ENCODE measurements at regions not wholly inside any gene's neighbourhood (a gene's known extent, or its start where the extent isn't known, plus 50 kb on each side); places are given as distances from the start of the nearest gene placed in this dataset.
A peak's percentile ranks its signal among the peaks of the same experiment; 100 is the strongest.
"Not testable (repeated sequence)": the region's sequence is repeated elsewhere in the genome, so short reads cannot be mapped to it uniquely, and the experiment has no call there.

DNA sequence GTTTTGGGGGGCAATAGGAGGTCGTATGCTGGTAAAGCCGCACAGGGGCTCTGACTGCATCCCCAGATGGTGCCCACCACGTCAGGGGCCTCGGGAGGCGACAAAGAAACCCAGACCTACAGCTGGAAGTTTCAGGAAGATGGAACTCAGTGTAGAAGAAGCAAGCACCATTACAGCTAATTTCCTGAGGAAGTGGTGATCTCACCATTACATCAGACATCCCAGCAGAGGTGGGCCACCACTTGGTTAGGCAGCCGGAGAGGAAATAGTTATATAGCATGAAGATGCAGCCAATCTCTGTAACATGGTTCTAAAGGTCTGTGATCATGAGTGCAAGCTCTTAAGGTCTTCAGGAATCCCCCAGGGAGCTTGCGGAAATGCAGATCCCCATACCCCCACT lies 127.3 kb upstream of the PCBD1 start:
- DNase-seq (ENCODE audit: low read depth in 4 of 4, low spot score in 2 of 4): no peak

DNA sequence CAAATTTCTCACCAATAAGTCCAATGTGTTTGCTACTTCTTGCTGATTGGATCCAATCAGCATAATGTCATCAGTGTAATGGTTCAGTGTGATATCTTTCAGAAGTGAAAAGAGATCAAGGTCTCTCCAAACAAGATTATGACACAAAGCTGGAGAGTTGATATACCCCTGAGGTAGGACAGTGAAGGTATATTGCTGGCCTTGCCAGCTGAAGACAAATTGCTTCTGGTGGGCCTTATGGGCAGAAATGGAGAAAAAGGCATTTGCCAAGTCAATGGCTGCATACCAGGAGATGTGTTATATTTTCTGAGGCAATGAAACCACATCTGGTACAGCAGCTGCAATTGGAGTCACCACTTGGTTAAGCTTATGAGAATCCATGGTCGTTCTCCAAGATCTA lies 131.7 kb upstream of the PCBD1 start:
- DNase-seq (ENCODE audit: low read depth in 4 of 4, low spot score in 2 of 4): not testable (repeated sequence)

DNA sequence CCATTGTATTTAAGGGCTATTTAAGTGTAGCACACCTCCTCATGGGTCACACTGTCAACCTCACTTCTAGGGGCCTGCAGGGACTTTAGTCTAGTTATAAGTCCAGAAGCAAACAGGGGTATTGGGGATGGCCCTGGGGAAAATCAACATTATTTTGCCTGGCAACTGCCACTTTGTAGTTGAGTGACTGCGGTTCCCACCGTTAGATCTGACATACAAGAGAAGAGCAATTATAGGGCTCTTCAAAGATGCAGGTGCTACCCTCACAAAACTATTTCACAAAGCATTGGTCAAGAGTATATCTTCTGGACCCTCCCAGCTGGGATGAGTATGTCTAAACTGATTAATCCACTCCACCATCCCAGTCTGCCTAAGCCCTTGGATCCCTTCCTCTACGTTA lies 133.0 kb upstream of the PCBD1 start:
- DNase-seq (ENCODE audit: low read depth in 4 of 4, low spot score in 2 of 4): no peak

DNA sequence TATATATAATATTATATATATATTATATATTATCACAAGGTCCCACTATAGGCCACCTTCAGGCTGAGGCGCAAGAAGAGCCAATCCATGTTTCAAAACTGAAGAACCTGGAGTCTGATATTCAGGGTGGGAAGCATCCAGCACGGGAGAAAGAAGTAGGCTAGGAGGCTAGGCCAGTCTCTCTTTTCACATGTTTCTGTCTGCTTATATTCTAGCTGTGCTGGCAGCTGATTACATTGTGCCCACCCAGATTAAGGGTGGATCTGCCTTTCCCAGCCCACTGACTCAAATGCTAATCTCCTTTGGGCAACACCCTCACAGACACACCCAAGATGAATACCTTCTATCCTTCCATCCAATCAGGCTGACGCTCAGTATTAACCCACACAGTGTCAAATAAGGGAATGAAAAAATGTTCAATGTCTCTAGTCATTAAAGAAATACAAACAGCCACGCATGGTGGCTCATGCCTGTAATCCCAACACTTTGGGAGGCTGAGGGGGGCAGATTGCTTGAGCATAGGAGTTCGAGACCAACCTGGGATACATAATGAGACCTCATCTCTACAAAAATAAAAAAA lies 135.4 kb upstream of the PCBD1 start:
- DNase-seq (ENCODE audit: low read depth in 4 of 4, low spot score in 2 of 4): no peak

DNA sequence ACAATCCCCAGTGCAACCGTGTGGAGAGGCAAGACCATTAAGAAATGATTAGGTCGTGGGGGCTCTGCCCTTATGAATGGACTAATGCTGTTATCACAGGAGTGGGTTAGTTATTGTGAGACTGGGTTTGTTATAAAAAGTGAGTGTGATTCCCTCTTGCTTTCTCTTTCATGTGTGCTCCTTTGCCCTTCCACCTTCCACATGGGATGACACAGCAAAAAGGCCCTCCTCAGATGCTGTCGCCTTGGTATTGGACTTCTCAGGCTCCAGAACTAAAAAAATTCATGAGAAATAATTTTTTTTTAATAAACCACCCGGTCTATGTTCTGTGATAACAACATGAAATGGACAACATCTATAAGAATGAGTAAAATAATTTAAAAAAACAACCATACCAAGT lies 136.1 kb upstream of the PCBD1 start:
- DNase-seq (ENCODE audit: low read depth in 4 of 4, low spot score in 2 of 4): no peak

DNA sequence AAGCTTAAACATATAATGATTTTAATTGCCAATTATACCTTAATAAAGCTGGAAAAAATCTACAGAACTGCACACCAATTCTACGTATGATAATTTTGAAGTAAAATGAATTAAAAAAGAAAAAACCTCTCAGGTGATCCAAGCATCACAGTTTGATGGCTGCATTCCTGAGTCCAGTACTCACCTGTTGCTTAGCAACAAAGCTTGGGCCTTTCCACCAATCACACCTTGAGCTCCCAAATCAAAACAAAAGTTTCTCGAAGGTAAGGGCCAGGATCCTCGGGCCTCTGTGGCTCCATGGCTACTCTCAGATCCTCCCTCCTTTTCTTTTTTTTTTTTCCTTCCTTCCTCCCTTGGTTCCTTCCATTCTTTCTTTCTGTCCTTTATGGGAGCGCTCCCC lies 137.2 kb upstream of the PCBD1 start:
- DNase-seq (ENCODE audit: low read depth in 4 of 4, low spot score in 2 of 4): no peak

GRCh38 chr10:71028066-71028465 lies 139.7 kb upstream of the PCBD1 start:
- no peak for DNase-seq (ENCODE audit: low read depth in 4 of 4, low spot score in 2 of 4)

DNA sequence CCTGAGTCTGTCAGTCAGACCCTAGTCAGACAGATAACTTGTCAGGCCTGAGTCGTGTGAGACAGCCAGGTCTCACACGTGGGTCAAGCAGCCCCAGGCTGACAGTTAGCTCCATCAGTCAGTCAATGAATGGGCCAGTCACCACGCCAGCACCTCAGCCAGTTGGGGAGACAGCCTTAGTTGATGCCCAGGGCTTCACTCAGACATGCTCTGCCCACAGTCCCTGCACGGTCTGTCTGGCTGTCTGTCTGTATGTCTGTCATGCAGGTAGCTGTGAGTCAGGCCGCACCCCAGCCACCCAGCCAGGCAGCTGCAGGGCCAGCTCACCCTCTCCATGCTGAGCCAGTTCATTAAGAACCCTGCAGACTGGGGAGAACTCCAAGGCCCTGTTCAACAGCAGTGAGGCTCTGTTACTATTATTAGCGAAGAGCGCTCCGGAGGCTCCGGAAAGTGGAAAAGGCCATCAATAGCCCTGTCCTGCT lies 141.1 kb upstream of the PCBD1 start:
- DNase-seq (ENCODE audit: low read depth in 4 of 4, low spot score in 2 of 4): no peak

DNA sequence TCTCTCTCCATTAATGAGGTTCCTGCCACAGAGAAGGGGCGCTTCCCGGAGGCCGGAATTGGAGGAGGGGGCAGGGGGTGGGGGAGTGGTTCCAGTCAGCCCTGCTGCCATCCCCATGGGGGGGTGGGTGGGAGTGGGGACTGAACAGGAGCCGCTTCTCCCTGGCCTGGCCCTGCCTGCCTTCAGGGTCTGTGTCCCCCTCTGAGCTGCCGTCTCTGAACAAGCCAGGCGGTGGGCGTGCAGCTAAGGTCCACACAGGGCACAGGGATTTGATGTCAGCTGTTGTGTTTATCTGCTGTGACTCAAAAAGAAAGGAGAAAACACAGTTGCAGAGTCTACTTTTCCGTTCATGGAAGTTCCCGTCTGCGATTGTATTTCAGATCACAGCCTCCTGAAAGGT lies 141.5 kb upstream of the PCBD1 start:
- no peak for DNase-seq (ENCODE audit: low read depth in 4 of 4, low spot score in 2 of 4)

DNA sequence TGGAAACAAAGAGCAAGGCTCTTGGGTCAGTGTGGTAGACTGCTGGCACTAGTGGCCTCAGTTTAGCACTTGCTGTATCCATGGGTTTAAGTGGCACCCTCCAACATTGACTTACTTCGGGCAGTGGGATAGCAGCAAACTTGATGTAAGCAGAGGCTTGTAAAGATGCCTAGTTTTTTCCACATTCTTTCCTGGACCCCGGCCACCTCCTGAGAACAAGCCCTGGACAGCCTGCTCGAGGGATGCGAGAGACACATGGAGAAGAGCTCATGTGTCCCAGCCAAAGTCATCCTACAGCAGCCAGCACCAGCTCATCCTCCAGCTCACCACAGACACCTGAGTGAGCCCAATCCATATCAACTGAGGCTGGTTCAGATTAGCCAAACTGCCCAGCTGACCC lies 142.7 kb upstream of the PCBD1 start:
- DNase-seq (ENCODE audit: low read depth in 4 of 4, low spot score in 2 of 4): no peak

- no peak for DNase-seq (ENCODE audit: low read depth in 4 of 4, low spot score in 2 of 4)
Measured at GRCh38 chr10:71031603-71032002, 143.2 kb upstream of the PCBD1 start.

GRCh38 chr10:71032887-71033286 lies 144.5 kb upstream of the PCBD1 start:
- DNase-seq (ENCODE audit: low read depth in 4 of 4, low spot score in 2 of 4): no peak

DNA sequence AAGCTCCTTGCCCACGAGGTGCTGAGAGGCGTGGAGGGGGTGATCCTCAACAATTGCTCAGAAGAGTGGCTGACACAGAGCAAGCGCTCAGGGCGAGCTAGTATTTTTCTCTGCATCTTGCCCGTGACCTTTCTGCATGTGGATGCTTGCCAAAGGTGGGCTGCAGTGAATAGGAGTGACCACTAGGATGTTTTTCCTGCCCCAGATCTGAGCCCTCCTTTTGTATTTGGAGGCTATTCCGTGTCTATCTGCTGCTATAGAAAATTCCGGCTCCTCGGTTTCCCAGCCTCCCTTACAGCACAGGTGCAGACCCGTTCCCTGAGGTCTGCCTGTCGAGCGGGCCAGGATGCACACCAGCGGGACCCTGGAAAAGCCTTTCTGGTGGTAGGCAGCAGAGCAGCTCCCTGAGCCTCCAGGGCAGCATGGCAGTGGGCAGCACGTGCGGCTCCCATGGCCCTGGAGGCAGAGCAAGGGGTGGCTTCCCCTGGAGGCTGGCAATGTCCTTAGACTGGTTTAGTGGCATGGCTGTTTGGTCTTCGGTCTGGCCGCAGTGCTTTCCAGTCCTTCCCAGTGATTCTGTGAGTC lies 145.1 kb upstream of the PCBD1 start:
- no peak for DNase-seq (ENCODE audit: low read depth in 4 of 4, low spot score in 2 of 4)

DNA sequence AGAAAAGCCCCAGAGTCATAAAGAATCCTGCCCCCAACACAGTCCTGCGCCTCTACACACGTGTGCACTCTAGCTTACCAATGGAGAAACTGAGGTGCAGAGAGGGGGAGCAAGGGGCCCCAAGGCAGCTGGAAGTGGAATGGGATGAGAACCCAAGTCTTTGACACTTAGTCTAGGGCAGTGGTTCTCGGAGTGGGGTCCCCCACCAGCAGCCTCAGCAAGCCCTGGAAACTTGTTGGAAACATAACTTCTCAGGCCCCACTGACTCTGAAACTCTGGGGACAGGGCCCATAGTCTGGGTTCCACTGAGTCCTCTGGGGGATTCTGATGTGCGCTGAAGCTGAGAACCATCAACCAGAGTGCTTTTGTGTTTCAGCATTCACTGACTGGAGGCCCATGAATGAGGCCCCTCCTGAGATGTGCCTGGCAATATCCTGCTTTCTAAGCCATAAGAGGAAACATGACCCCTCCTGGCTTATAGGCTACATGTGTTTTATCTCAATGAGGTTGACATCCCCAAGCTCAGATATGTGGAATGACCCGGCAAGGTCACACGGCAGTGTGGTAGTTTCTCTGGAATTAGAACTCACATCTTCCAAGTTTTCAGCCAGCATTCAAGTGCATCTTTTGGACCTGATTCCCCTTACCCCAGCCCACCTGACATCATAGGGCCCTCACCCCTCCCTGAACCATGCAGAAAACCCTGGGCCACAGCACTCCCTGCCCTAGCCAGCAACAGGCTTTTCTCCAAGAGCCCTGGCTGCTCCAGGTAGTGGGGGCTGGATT lies 147.3 kb upstream of the PCBD1 start:
- DNase-seq (ENCODE audit: low read depth in 4 of 4, low spot score in 2 of 4): peak in 2 of 4 donors; percentile 48 to 51

DNA sequence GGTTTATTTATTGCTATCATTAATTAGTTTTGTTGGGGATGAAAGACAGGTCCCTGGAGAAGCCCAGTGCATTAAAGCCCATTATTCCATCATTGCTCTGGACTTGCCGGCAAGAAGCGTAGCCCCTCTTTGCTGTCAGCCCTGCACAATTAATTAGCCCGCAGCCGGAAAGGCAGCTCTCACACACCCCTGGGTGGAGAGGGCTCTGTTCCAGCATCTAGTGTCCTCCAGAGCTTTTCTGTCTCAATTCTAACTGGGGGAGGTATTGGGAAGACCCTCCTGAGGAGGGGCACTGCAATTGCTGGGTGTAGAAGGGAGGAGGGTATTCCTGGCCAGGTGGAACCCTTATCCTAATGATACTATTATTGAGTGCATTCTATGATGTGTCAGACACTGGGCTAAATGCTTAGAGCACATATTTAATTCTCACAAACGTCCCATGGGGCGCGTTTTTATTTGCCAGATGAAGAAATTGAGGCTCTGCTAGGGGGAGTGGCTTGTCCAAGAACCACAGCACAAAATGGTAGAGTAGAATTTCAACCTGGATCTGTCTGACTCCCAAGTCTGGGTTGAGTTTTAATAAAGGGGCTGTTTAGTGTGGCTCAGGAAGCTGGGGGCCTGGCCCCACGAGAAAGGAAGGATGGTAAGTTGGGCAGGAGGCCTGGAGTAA lies 148.1 kb upstream of the PCBD1 start:
- peak in 1 of 4 donors; percentile 28 for DNase-seq (ENCODE audit: low read depth in 4 of 4, low spot score in 2 of 4)

- no peak for DNase-seq (ENCODE audit: low read depth in 4 of 4, low spot score in 2 of 4)
Measured at GRCh38 chr10:71038091-71038633, 149.8 kb upstream of the PCBD1 start.

DNA sequence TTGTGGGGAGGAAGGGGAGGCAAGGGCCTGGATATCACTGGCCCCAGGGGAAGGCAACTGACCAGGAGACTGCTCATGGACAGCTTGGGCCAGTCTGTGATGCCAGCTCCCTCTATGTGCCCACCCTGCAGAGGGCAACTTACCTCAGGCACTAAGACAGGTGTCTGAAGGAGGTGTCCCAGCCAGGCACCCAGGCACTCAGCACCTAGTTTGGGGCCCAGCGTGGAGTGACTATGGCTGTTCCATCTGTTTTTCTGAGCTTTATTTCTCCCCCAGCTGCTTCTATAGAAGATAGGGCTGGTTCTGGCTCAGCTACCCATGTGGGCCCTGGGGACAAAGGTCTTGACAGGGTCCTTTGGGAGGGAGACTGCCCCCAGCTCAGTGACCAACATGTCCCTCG lies 150.6 kb upstream of the PCBD1 start:
- DNase-seq (ENCODE audit: low read depth in 4 of 4, low spot score in 2 of 4): no peak

DNA sequence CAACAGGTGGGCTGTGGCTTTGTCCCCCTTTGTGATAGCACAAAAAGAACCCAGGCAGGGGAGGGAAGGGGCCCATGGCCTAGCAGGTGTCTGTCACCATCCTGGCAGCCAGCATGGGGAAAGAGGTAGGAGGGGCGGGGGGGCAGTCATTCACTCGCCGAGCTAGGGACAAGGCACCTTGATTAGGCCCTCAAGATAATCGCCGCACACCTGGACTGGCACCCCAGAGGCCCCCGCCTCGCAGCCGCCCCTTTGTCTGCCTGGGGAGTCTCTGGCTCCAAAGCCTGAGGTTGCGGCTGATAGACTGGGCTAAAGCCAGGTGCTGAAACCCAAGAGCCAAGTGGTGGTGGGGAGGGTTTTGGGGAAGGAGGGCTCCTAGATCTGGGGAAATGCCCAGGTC lies 151.2 kb upstream of the PCBD1 start:
- DNase-seq (ENCODE audit: low read depth in 4 of 4, low spot score in 2 of 4): no peak

DNA sequence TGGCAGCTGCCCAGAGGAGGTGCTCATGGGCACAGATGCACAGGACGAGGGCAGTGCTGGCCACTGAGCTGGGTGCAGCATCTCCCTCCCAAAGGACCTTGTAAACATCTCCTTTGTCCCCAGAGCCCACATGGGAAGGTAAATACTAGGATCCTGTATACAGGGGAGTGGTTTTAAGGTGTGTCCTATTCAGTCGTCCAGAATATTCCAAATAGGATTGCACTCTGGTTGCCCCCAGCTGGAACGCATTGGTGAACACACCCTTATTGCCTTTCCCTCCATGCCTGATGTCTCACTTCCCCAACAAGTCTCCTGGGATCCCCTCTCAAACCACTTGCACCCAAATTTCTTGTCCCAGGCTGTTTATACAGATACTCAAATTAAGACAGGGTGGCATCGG lies 152.0 kb upstream of the PCBD1 start:
- DNase-seq (ENCODE audit: low read depth in 4 of 4, low spot score in 2 of 4): no peak

DNA sequence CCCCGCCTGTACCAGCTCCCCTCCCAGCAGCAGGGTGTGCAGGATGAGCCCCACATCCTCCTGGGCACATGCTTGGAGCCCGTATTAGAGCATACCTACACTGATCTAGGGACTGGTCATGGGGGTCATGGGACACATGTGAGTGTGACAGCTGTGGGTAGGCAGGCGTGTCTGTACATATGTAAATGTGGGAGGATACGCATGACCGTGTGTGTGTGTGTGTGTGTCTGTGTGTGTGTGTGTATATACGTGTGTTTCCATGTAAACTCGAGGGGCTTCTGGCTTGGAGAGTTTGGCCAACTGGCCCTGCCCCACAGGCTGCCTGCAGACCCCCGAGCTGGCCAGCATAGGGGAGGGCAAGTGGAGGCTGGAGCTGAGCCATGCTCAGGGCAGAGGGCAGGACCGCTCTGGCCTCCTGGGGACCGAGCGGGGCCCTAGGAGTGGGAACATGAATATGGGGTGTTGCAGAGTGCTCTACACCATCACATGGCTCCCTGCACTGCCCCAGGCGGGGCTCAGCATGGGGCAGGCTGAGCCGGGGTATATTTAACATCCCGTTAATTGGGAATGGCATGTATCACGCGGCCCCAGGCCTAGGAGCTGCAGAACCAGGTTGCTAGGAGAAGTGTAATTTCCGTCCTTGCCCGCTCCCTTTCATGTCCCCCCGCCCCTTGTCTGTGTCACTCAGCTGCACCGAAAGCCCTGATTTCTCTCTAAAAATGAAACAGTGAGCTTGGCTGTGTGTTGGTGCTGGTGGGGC lies 152.7 kb upstream of the PCBD1 start:
- DNase-seq (ENCODE audit: low read depth in 4 of 4, low spot score in 2 of 4): no peak

GRCh38 chr10:71042216-71042615 lies 153.9 kb upstream of the PCBD1 start:
- no peak for DNase-seq (ENCODE audit: low read depth in 4 of 4, low spot score in 2 of 4)
